ENCODE measurements at regions not wholly inside any gene's neighbourhood (a gene's known extent, or its start where the extent isn't known, plus 50 kb on each side); places are given as distances from the start of the nearest gene placed in this dataset.
A peak's percentile ranks its signal among the peaks of the same experiment; 100 is the strongest.

DNA sequence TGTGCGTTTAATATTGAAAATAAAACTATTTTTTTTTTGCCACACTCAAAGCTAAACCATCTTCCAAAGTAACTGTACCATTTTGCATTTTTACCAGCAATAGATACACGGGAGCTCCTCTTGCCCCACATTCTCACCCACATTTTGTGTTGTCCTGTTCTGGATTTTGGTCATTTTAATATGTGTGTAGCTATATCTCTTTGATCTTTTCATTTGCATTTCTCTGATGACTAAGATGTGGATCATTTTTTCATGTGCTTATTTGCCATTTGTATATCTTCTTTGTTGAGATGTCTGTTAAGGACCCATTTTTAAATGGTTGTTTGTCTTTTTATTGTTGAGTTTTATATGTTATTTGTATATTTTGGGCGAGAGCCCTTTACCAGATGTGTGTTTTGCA, 1543.5 kb downstream of the GRIK2 start:
- no TSS peak for BruUV-seq (replicated peaks)
- no peak for ATAC-seq
- Histone ChIP-seq H3K27me3 (ENCODE audit: control insufficient read depth, insufficient read depth, low read length) (no peaks in the 10 kb centered on the region), H3K4me1 (ENCODE audit: control insufficient read depth, insufficient read depth, low read length) (no peaks in the 10 kb centered on the region), H3K4me3 (ENCODE audit: low read depth in 2 of 2, low read length in 2 of 2) (no peak overlapping the region), H3K36me3 (ENCODE audit: control insufficient read depth, insufficient read depth, low read length) (no peaks in the 10 kb centered on the region), H3K9me3 (ENCODE audit: control insufficient read depth, insufficient read depth, low read depth, low read length) (no peaks in the 10 kb centered on the region), H3K27ac (ENCODE audit: low read length) (no peak overlapping the region)
- ChIA-PET CTCF (no interaction called here), POLR2A (no interaction called here)
- intact Hi-C loops (cut with micrococcal nuclease; ENCODE audit: unreplicated experiment): no loop called here
- in situ Hi-C loops (cut with HindIII; ENCODE audit: low pct_unique_long_range_greater_than_20kb, low sequenced_read_pairs): no loop called here
- TF ChIP-seq SIN3A (IDR thresholded peaks at IDR 0.05; ENCODE audit: borderline replicate concordance, insufficient read depth, low read depth, low read length) (no peak), TCF7L2 (IDR thresholded peaks at IDR 0.05; ENCODE audit: low read depth, low read length) (peak; percentile 72)
- no peak for DNase-seq (ENCODE audit: low read depth, low spot score)

DNA sequence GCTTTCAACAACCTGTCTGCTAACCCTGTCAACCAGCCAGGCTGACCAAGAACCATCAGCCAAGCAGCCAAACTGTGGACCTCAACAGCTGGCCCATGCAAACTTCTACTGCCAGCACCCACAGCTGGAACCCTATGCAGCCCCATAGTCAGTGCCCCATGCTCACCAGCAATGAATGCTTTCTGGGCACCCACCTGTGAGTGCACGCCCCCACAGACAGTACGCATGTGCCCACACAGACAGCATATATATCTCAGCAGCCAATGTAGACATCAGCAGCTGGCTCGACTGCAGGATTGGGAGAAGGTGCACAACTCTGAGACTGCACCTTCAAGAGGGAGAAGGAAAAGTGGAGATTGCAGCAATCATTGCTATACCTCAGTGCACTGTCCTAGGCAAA, 1534.6 kb downstream of the GRIK2 start:
- DNase-seq (ENCODE audit: low read depth, low spot score): no peak
- no peak for ATAC-seq
- no TSS peak for BruUV-seq (replicated peaks)
- TF ChIP-seq, protein P1, sequence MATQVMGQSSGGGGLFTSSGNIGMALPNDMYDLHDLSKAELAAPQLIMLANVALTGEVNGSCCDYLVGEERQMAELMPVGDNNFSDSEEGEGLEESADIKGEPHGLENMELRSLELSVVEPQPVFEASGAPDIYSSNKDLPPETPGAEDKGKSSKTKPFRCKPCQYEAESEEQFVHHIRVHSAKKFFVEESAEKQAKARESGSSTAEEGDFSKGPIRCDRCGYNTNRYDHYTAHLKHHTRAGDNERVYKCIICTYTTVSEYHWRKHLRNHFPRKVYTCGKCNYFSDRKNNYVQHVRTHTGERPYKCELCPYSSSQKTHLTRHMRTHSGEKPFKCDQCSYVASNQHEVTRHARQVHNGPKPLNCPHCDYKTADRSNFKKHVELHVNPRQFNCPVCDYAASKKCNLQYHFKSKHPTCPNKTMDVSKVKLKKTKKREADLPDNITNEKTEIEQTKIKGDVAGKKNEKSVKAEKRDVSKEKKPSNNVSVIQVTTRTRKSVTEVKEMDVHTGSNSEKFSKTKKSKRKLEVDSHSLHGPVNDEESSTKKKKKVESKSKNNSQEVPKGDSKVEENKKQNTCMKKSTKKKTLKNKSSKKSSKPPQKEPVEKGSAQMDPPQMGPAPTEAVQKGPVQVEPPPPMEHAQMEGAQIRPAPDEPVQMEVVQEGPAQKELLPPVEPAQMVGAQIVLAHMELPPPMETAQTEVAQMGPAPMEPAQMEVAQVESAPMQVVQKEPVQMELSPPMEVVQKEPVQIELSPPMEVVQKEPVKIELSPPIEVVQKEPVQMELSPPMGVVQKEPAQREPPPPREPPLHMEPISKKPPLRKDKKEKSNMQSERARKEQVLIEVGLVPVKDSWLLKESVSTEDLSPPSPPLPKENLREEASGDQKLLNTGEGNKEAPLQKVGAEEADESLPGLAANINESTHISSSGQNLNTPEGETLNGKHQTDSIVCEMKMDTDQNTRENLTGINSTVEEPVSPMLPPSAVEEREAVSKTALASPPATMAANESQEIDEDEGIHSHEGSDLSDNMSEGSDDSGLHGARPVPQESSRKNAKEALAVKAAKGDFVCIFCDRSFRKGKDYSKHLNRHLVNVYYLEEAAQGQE (IDR thresholded peaks at IDR 0.05; ENCODE audit: insufficient read depth in 1 of 2, low read depth in 2 of 2, low read length in 1 of 2): no peak
- no peak for TF ChIP-seq SIN3A (IDR thresholded peaks at IDR 0.05; ENCODE audit: borderline replicate concordance, insufficient read depth, low read depth, low read length)
- no peak for TF ChIP-seq TCF7L2 (IDR thresholded peaks at IDR 0.05; ENCODE audit: low read depth, low read length)
- TF ChIP-seq, protein P2, sequence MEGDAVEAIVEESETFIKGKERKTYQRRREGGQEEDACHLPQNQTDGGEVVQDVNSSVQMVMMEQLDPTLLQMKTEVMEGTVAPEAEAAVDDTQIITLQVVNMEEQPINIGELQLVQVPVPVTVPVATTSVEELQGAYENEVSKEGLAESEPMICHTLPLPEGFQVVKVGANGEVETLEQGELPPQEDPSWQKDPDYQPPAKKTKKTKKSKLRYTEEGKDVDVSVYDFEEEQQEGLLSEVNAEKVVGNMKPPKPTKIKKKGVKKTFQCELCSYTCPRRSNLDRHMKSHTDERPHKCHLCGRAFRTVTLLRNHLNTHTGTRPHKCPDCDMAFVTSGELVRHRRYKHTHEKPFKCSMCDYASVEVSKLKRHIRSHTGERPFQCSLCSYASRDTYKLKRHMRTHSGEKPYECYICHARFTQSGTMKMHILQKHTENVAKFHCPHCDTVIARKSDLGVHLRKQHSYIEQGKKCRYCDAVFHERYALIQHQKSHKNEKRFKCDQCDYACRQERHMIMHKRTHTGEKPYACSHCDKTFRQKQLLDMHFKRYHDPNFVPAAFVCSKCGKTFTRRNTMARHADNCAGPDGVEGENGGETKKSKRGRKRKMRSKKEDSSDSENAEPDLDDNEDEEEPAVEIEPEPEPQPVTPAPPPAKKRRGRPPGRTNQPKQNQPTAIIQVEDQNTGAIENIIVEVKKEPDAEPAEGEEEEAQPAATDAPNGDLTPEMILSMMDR (IDR thresholded peaks at IDR 0.05): no peak
- TF ChIP-seq POLR2AphosphoS5 (IDR thresholded peaks at IDR 0.05; ENCODE audit: low read depth, low read length): no peak
- ChIA-PET CTCF (no interaction called here), POLR2A (no interaction called here)
- in situ Hi-C loops (cut with HindIII; ENCODE audit: low pct_unique_long_range_greater_than_20kb, low sequenced_read_pairs) (no loop called here), intact Hi-C loops (cut with micrococcal nuclease; ENCODE audit: unreplicated experiment) (no loop called here)
- Histone ChIP-seq H3K27me3 (ENCODE audit: control insufficient read depth, insufficient read depth, low read length) (no peaks in the 10 kb centered on the region), H3K4me3 (ENCODE audit: low read depth in 2 of 2, low read length in 2 of 2) (no peak overlapping the region), H3K36me3 (ENCODE audit: control insufficient read depth, insufficient read depth, low read length) (no peaks in the 10 kb centered on the region), H3K9me3 (ENCODE audit: control insufficient read depth, insufficient read depth, low read depth, low read length) (no peaks in the 10 kb centered on the region), H3K27ac (ENCODE audit: low read length) (no peak overlapping the region), H3K4me1 (ENCODE audit: control insufficient read depth, insufficient read depth, low read length) (no peaks in the 10 kb centered on the region)

DNA sequence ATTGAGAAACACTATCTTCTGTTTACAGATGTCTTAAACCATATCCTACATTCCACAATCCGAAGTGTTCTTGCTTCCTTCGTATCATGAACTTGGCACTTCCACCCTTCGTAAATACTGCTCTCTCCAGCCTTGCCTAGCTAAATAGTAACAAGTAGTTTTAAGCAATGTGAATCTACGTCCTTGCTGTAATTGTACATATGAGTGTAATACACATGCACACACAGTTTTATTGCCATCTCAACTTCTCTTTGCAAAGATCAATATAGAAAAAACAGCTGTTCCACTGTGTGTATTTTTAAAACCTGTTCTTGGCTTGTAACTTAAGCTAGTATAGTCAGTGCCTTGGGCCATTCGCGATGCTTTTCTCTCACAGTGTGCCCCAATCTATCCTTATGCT, 1524.7 kb downstream of the GRIK2 start:
- ATAC-seq: no peak

More for the DNA sequence above, 1524.7 kb downstream of the GRIK2 start:
- no TSS peak for BruUV-seq (replicated peaks)
- Histone ChIP-seq H3K4me1 (ENCODE audit: control insufficient read depth, insufficient read depth, low read length) (no peaks in the 10 kb centered on the region), H3K4me3 (ENCODE audit: low read depth in 2 of 2, low read length in 2 of 2) (no peak overlapping the region), H3K27me3 (ENCODE audit: control insufficient read depth, insufficient read depth, low read length) (no peaks in the 10 kb centered on the region), H3K9me3 (ENCODE audit: control insufficient read depth, insufficient read depth, low read depth, low read length) (no peaks in the 10 kb centered on the region), H3K27ac (ENCODE audit: low read length) (no peak overlapping the region), H3K36me3 (ENCODE audit: control insufficient read depth, insufficient read depth, low read length) (no peaks in the 10 kb centered on the region)
- no peak for DNase-seq (ENCODE audit: low read depth, low spot score)
- no peak for TF ChIP-seq SIN3A (IDR thresholded peaks at IDR 0.05; ENCODE audit: borderline replicate concordance, insufficient read depth, low read depth, low read length)
- TF ChIP-seq TCF7L2 (IDR thresholded peaks at IDR 0.05; ENCODE audit: low read depth, low read length): no peak
- no peak for TF ChIP-seq POLR2AphosphoS5 (IDR thresholded peaks at IDR 0.05; ENCODE audit: low read depth, low read length)
- TF ChIP-seq, protein P1 (IDR thresholded peaks at IDR 0.05; ENCODE audit: insufficient read depth in 1 of 2, low read depth in 2 of 2, low read length in 1 of 2): no peak
- TF ChIP-seq, protein P2 (IDR thresholded peaks at IDR 0.05): no peak
- POLR2A ChIA-PET: no interaction called here
- CTCF ChIA-PET: no interaction called here
- in situ Hi-C loops (cut with HindIII; ENCODE audit: low pct_unique_long_range_greater_than_20kb, low sequenced_read_pairs): no loop called here
- intact Hi-C loops (cut with micrococcal nuclease; ENCODE audit: unreplicated experiment): no loop called here

All from Panc1 (cell line).